Middle frontal gyrus (tissue), 1 donor: ENCODE measurements at regions not wholly inside any gene's neighbourhood (a gene's known extent, or its start where the extent isn't known, plus 50 kb on each side); places are given as distances from the start of the nearest gene placed in this dataset.
"Not testable (repeated sequence)": the region's sequence is repeated elsewhere in the genome, so short reads cannot be mapped to it uniquely, and the experiment has no call there.

Source experiments
- DNase-seq: peaks from one replicate; pipeline ENCODE4 v3.0.0-alpha.2; 2015; ENCODE audit warnings: low spot score; ENCODE audit errors: extremely low spot score

DNA sequence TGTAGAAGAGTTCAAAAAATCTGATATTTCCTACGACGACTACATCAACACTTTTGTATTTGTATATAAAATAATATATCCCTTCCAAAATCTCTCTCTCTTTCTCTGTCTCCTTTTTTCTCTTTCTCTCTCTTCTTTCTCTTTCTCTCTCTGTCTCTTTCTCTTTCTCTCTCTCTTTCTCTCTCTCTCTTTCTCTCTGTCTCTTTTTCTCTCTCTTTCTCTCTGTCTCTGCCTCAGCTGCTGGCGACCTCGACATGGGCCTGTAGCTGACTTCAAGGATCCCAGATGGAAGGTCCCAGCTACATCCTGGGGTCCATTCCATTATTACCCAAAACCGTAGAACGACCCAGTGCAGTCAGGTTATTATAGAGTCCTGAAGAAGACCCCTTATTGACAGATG is 90.0 kb downstream of the CD24 start:
- DNase-seq: no peak

DNA sequence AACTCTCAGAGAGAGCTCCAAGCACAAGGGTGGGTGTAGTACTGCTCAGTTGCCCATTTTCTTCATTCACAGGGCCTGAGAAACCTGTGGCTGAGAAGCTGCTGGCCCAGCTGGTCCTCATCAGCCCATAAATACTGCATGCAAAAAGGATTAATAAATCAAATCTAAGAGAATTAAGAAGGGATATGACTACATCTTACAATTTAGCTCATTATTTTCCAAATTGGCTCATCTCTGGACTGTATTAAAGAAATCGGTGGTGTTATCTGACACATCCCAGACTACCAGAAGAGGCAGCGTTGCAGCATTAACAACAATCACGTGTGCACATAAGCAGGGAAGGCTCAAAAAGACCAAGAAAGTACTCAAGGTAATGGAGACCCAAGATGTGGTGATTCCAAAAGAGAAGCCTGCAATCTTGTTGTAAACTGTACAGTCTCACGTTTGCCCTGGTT is 90.7 kb downstream of the CD24 start:
- DNase-seq: no peak

GRCh38 chr6:106882601-106883518 is 91.7 kb downstream of the CD24 start:
- DNase-seq: no peak

GRCh38 chr6:106882138-106882537 is 92.4 kb downstream of the CD24 start:
- DNase-seq: no peak

DNA sequence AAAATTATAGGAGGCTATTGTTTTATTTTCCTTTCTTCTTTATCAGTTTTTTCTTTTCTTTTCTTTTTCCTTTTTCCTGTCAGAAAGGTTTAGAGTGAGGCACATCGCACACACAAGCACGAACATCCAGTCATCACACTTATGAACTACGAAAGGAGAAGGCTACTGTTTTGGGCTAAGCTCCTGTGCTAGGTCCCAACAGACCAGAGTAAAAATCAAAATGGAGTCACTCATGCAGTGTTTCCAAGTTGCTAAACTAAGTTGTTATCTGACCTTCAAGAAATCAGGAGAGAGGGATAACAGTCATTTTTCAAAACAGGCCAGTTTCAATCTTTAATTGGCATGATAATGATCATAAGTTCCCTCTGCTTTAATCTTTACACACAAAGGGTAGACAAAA is 93.6 kb downstream of the CD24 start:
- DNase-seq: no peak

GRCh38 chr6:106875782-106876321 is 98.7 kb downstream of the CD24 start:
- no peak for DNase-seq

- DNase-seq: no peak
Observed at GRCh38 chr6:106874481-106874880, 100.0 kb downstream of the CD24 start.

GRCh38 chr6:106872049-106872448 is 102.5 kb downstream of the CD24 start:
- DNase-seq: no peak

DNA sequence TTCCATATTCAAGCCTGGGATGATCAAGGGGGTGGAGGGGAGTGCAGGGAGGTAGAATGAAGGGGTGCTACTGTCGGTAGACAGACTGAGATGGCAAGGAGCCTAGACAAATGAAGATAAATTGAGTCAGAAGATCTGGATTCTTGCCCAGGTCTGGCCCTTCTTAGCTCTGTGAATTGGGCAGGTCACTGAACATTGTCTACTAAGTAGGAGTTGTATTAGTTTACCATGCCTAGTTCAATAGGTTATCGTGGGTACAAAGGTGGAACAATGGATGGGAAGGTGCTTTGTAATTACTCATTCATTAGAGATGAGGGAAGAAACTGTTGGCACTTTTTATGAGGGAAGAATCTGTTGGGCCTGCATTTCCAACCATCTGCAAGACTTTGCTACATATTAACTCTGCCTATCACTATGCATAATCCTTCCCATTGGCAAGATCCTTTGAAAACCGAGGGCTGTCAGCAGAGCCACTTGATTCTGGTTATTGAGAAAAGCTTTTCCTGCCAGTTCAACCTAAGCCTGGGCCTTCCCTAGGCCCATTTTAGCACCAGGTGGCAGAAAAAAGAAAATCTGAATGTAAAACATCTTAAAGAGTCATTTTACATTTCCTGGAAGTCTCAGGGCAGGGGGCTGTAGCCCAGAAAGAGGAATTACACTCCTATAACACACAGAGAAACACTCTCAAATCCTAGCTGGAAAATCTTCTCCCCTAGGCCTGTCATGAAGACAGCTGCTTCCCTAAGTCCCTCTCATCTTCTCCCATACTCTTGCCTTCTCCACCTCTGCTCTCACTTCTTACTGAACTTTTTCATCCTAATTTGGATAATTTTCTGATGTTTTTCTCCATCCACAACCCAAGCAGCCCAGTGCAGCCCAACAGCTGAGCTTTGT is 103.5 kb downstream of the CD24 start:
- no peak for DNase-seq

DNA sequence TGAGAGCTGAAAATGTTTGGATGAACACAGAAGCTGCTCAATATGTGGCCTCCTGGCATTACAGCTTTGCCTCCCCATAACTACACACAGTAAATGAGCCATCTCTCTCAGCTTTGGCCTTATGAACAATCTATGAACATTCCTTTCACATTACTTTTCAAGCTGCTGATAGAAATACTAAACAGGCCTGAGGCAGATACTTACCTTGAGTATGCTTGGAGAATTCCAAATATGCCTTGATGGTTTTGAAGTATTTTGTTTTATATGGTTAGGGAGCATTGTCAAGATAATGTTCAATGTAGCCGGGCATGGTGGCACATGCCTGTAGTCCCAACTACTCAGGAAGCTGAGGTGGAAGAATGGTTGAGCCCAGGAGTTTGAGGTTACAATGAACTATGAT is 104.5 kb downstream of the CD24 start:
- DNase-seq: no peak

DNA sequence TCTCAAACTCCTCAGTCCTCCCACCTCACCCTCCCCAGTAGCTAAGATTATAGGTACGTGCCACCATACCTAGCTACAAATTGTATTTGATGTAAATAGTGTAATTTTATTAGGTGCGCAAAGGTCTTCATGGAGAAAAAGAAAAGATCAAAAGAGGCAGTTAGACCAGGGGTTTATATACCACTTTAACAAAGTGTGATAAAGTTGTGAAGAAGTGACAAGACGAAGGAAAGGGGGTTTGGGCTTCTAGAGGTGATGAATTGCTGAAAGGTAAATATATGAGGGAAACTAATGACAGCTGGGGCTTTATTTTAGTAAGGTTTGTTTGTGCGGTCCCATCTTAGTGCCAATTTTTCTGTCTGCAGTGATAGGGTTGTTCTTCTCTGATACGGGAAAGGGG is 105.3 kb downstream of the CD24 start:
- no peak for DNase-seq

GRCh38 chr6:106866875-106867658 is 107.5 kb downstream of the CD24 start:
- no peak for DNase-seq

DNA sequence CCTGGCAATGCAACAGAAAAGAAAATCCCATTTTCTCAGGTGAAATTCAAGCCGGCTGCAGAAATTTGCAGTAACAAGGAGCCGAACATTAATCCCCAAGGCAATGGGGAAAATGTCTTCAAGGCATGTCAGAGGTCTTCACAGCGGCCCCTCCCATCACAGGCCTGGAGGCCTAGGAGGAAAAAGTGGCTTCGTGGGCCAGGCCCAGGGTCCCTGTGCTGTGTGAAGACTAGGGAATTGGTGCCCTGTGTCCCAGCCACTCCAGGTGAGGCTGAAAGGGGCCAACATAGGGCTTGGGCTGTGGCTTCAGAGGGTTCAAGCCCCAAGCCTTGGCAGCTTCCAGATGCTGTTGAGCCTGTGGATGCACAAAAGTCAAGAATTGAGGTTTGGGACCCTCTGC is 111.7 kb downstream of the CD24 start:
- no peak for DNase-seq

- no peak for DNase-seq
Observed at GRCh38 chr6:106860940-106861339, 113.6 kb downstream of the CD24 start.

DNA sequence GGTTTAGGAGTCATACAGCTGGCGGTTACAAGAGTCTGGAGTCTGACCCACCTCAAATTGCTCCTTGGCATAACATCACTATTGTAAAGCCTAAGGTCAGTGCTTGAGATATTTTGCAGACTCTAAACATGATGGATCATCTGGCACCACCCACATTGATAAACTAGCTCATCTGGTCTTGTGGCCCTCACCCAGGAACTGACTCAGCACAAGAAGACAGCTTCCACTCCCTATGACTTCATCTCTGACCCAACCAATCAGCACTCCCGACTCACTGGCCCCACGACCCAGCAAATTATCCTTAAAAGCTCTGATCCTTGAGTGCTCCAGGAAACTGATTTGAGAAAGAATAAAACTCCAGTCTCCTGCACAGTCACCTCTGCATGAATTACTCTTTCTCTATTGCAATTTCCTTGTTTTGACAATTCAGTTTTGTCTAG is 115.9 kb downstream of the CD24 start:
- DNase-seq: no peak

GRCh38 chr6:106857771-106858652 is 116.5 kb downstream of the CD24 start:
- DNase-seq: no peak

DNA sequence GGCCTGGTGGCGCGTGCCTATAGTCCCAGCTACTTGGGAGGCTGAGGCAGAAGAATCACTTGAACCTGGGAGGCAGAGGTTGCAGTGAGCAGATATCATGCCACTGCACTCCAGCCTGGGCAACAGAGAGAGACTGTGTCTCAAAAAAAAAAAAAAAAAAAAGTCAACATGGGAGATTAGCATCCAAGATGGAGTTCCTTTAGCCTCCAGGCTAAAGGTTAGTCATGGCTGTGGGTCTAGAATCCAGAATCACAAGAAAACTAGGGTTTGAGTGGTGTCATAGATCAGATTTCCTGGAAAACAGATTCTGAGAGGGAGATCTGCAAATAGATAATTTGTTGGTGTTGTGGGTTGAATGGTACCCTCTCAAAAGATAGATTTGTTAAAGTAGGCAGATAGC is 117.2 kb downstream of the CD24 start:
- DNase-seq: not testable (repeated sequence)

GRCh38 chr6:106856227-106856874 is 118.2 kb downstream of the CD24 start:
- DNase-seq: no peak

DNA sequence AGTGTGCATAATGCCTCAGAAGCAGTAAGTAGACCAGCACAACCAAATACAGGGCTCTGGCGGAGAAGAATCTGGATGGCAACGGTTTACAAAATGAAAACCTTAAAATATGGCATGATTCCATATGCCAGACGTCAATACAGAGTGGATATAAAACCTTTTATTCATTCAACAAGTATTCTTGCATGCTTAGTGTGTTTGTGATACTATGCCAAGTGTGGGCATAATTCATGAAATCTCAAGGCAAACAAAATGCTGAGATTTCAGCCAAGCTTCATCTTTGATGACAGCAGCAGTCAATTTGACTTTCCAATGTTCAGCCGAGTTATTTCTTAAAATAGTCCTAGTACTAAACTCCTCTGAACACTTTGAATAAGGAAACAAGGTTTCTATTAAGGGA is 119.4 kb downstream of the CD24 start:
- no peak for DNase-seq
